ENCODE measurements at regions not wholly inside any gene's neighbourhood (a gene's known extent, or its start where the extent isn't known, plus 50 kb on each side); places are given as distances from the start of the nearest gene placed in this dataset.
A peak's percentile ranks its signal among the peaks of the same experiment; 100 is the strongest.
"Not testable (repeated sequence)": the region's sequence is repeated elsewhere in the genome, so short reads cannot be mapped to it uniquely, and the experiment has no call there.

DNA sequence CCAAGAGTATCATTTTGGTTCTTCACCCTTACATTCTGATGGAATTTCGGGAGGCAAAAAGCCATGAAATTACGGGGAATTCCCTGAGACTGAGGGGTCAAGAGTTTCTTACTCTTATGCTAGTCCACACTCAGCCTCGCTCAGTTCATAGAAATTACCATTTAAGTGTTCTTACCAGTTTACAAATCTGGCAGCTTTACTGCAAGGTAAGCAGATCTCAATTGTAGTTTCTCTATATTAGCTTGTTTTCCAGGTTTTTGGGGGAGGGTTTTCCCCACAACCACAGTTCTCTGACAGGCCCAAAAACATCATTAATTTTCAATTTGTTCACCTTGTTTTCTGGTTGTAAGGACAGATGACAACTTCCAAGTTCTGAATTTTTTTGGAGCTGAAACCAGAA is 1028.4 kb downstream of the FAM181B start:
- DNase-seq: no peak

DNA sequence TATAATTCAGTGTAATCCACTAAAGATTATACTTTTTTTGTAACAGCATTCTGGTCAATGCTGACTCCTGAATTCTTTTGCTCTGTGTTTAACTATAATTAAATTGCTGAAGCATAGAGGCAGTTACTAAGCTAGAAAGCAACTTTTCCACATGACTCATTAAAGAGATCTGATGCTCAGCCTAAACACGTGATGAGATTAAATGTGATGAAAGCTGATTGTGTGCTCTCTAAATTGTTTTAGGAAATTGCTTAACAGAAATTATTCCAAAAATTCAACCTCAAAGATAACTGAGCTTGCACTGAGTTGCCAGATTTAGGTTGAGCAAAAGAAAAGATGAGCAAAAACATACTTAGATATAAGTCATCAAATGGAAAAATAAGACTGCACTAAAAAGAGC is 1033.6 kb downstream of the FAM181B start:
- no peak for DNase-seq

DNA sequence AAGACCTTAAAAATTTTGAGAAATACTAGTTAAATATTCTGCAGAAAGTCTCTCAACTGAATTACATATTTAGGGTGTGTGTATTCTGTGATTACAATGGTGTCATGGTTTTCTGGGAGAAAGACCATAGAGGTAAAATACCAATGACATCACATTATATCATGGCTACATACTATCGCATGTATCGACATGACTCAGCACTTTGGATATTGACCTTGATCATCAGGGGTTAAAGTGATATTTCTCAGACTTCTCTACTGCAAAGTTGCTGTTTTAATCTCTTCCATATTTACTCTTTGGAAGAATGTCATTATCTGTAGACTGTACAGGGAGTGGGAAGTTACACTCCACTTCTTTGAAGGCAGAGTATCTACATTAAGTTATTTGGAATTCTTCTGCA is 1046.6 kb downstream of the FAM181B start:
- DNase-seq: no peak

DNA sequence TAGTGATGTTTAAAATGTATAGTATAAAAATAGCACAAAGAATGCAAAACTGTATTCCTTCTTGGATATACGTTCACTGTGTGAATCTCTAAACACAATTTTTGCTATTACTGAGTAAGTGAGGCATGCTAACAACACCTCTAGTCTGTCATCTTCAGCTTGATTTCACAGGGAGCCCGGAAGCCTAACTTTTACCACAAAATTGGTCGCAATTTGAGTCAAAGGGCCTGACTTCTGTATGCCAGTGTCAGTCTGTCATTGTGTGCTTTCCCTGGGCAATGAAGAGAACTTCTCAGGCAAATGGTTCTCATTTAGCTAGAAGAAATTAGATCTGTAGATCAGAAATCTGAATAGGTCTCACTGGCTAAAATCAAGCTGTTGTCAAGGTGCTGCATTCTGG is 1059.5 kb downstream of the FAM181B start:
- no peak for DNase-seq

DNA sequence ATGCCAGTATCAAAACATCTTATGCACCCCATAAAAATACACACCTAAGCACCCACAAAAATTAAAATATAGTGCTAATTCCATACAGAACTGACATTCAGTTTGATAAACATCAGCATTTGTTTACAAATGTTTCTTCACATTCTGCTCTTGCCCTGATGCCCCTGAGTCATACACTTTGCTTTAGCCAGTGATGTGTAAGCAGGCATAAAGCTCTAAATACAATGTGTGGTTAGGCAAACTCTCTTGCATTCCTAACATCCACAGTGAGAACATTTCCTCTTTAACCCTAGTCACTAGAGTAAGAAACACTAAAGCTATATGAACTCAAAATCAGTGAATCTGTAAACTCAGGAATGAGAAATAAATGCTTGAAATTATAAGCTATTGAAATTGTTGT is 1060.7 kb downstream of the FAM181B start:
- DNase-seq: no peak

DNA sequence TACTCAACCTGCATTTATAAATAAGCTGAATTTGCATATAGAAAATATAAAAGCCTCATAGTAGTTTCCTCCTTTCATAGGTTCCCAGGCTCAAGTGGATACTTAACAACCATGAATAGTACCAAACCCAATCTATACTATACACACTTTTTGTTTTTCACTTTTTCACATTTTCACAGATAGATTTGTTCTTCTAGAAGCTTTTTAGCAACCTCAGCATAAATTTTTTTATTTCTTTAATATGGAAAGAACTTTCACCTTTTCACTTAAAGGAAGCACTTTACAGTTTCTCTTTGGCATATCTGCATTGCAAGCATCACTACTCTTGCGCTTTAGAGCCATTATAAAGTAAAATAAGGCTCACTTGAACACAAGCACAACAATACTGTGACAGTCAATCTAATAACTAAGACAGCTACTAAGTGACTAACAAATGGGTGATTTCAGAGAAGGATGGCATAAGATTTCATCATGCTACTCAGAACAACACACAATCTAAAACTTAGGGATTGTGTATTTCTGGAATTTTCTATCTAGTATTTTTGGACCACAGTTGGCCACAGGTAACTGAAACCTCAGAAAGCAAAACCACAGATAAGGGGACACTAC is 1063.6 kb downstream of the FAM181B start:
- DNase-seq: no peak

DNA sequence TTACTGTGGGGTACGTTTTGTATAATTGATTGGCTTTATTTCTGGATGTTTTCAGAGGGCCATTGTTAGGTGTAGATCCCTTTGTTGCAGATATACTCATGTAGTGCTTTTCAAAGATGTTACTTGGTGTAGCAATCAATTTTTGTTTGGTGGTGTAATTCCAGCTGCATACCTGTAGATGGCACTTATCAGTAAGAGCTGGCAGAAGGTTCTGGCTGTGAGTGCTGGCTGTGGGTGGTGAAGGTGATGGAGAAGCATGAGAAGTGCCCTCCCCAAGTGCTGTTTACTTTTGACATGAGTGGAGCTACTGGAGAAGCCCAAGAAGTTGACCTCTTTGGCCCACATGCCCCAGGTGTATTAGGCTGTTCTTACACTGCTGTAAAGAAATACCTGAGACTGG is 1074.9 kb downstream of the FAM181B start:
- peak; percentile 4 for DNase-seq

DNA sequence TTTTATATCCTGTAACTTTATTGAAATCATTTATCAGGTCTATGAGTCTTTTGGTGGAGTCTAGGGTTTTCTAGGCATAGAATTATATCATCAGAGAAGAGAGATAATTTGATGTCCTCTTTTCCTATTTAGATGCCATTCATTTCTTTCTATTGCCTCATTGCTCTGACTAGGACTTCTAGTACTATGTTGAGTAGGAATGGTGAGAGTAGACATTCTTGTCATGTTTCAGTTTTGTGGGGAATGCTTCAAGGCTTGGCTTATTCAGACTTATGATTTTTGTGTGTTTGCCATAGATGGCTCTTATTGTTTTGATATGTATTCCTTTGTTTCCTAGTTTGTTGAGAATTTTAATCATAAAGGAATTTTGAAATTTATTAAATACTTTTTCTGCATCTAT is 1078.3 kb downstream of the FAM181B start:
- DNase-seq: no peak

DNA sequence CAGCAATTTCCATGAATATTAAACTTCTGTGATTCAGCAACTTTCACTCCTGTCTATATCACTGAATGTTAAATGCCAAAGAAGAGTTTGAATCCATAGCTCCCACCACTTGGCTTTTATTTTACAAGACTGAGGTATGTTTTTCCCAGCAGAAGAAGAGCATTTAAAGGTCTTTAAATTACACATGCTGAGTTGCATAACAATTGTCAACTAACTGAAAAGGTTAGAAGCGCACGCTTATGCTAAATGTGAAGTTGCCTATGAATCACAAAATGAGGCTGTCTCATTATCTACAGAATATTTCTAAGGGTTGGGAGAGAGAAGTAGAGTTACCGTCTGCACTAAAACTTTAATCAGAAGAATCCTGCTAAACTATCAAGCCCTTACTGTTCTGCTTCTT is 1086.3 kb downstream of the FAM181B start:
- no peak for DNase-seq

DNA sequence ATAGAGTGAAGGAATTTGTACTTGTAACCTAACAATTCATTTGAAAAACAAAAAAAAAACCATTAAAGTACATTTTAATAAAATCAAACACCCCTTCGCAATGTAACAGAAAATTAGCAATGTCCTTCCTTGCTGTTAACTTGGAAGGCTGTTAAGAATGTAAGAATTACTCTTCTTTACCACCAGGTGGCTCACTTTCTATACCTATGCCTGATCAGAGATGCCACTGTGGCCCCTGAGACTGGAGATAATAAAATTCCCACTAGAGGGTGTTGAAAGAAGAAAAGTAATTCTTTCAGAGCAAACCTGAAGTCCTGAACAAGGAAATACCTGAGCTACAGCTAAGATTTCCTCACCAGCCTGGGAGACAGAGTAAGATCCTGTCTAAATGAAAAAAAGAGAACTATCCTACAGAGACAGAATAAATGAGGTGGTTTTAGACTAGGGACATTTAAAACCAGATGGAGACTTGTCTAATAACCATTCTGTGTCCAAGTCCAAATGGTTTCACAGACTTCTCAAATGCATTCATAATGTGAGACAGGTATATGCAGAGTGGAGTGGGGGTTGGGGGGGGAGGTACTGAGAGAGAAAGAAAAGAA is 1089.3 kb downstream of the FAM181B start:
- DNase-seq: peak; percentile 37

DNA sequence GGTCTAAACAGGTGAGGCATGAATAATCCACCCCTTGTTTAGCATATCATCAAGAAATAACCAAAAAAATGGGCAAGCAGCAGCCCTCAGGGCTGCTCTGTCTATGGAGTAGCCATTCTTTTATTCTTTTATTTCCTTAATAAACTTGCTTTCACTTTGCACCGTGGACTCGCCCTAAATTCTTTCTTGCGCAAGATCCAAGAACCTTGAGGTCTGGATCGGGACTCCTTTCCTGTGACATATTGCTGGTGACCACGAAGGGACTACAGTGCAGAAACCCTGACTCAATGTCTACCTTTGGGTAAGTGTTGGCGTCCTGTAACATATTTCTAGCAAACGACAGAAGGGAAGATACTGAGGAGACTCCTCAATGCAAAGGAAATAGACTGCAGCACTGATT is 1099.2 kb downstream of the FAM181B start:
- no peak for DNase-seq

DNA sequence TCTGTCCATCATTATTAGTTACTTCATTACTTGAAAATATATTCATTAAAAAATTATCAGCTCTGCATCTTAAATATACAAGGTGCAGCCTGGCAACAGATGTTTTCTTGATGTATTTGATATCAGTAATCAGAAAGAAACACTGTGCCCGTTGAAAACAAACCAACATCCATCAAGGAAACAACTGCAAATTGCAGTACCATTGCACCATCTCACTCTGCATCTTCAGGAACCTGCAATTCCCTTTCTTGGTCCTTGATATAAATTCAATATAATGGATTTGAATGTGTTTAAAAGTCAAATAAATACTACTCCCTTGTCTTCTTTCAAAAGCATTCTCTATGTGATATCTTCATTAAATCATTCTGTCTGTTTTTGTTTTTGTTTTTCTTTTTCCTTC is 1131.2 kb downstream of the FAM181B start:
- DNase-seq: no peak

DNA sequence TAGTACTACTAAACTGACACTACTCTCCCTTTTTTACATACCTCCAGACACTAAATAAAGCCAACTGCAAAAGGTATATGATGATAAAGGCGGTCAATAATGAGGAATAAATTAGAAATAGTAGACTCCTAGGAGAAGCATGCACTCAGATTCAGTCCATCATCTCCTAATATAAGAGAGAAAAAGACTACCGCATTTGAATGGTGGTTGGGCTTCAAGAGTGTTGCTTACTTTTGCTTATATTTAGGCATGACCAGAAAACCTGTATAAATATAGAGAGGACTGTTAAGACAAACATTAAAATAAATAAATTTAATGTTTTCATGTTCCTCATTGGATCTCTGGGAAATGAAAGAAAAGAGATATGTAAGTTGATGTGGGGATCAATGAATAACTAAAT is 1137.0 kb downstream of the FAM181B start:
- no peak for DNase-seq

DNA sequence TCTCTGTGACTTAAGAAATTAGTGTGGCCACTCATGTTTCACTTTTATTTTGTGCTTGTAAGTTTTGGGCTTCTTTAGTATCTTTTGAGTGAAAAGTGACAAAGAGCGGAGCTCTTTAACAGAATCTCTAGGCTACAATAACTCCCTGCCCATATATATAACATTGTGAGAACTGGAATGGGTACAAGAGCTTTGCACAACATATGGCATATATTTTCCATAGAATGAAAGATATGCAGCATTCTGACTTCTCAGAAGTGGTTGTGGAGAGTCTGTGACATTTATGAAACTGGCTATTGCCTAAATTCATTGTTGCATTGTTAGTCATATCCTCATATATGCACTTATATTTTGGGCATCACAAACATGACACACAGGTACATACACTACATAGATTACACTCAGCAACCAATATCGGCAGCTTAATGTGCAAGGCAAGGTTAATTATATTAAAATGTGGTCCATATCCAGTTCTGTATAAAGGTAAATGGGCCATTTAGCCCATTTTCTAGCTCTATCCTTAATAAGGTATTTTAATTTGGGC is 1148.2 kb downstream of the FAM181B start:
- DNase-seq: no peak

DNA sequence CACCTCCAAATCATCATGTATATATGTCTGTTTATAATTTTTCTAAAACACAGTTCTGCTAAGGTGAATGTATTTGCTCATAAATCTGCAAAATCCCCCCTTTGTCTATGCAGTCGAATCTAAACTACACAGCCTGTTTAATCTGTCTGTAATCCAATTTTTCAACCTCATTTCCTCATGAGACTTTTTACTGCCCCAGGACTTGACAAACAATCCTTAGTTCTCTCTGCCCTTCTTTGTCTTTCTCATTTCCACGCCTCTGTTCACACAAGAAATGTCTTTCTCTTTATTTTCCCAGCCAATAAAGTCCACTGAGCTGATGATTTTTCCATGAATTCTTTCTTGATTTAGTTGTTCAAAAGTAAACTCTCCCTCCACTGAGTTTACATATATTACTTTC is 1154.3 kb downstream of the FAM181B start:
- no peak for DNase-seq

DNA sequence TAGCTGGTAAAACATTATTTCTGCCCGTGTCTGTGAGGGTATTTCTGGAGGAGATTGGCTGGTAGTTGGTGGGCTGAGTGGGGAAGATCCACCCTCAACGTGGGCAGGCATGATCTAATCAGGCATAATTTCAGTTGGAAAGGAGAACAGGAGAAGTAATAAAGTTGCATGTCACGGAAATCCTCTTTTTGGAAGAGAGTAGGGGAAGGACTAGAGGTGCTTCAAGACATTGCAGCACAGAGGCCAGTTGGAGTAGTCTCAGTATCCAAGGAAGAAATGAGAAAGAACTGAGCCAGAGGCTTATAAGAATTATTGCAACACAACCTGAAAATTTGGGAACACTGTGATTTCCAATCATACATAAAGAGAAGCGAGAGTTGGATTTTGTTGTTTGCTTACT is 1155.1 kb downstream of the FAM181B start:
- no peak for DNase-seq

DNA sequence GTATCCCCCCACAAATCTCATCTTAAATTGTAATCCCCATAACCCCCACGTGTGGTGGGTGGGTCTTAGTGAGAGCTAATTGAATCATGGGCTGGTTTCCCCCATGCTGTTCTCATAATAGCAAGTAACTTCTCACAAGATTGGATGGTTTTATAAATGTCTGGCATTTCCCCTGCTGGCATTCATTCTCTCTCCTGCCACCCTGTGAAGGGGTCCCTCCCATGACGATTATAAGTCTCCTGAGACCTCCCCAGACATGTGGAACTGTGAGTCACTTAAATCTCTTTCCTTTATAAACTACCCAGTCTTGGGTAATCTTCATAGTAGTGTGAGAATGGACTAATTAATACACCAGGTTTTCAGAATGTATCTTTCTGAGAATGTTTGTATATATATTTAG is 1159.4 kb downstream of the FAM181B start:
- no peak for DNase-seq

DNA sequence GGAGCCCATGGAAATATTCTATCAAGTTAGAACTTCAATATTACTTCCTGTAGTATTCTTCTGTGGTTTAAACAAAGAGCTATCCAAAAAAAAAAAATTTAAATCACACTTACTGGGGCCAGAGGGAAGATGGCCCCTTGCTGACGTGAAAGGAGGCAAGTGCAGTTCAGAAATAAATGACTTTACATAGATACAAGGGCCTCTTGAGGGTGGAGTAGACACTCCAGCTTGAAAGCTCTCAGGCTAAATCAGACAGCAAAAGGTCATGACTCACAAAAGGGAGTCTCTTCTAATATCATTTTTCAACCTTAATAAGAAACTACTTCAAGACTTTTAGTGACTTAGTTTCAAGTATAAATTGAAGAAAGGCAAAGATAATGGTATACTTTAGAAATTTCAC is 1160.3 kb downstream of the FAM181B start:
- no peak for DNase-seq

DNA sequence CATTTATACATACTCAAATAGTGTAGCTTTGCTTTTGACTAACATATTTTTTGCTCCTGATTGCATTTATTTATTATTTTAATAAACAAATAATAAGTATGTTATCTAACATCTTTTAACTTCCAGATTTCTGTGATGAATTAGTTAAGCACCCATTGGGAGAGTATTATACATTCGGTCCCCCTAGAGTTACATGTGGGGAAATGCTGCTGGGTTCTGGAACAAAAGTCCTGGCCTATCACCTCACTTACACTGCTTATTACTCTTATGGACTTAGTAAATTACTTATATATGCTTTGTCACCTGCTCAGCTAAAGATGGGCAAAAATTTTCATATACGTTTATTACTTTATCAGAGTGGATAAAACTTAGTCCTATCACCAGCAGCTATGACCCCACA is 1163.0 kb downstream of the FAM181B start:
- DNase-seq: no peak

DNA sequence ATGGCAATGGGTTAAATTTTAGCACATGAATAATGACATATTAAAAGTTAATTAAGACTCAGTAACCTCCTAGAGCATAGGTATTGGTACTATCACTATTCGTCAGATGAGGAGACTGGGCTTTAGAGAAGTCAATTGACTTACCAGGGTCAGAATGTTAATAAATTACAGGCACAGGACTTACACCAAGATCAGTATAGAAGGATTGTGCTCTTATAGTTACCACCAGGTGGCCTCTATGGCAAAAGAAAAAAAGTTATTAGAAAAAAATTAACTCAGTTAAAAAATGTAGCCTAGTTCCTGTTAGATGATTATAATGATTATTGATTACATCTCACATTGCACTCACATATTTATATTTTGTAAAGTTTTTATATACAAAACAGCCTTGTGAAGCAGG is 1163.7 kb downstream of the FAM181B start:
- no peak for DNase-seq

DNA sequence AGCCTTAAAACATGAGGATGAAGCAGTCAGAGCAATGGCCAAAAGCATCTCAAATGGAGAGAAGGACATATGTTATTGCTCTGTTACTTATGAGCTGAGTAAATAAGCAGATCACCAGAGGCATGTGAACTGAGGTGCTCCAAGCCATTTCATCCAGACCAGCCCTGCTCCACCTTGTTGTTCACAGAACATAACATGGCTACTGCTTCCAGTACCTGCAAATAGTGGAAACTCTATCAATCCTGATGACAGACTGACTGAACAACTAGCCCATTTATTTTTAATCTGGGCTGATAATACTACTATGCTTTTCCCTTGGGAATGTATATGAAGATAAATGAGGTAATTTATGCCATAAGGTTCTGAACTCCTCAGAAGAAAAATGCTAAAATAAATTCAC is 1164.7 kb downstream of the FAM181B start:
- no peak for DNase-seq

DNA sequence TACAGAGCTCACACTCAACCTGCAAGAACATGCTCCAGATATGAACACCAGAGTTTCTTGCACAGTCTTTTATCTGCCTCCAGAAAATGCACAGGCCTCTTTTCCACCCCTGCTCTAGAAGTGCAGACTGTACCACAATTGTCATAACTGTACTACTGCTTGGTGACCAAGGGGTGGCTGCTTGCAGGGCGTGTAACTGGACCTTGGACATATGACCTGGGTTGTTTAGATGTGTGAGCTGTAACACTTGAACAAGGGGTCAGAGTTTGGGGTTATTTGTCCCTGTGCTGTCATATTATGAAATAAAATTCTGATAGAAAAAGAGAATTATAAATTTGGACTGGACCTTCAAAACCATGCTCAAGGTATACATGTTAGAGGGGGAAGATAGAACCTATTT is 1185.5 kb downstream of the FAM181B start:
- DNase-seq: no peak

DNA sequence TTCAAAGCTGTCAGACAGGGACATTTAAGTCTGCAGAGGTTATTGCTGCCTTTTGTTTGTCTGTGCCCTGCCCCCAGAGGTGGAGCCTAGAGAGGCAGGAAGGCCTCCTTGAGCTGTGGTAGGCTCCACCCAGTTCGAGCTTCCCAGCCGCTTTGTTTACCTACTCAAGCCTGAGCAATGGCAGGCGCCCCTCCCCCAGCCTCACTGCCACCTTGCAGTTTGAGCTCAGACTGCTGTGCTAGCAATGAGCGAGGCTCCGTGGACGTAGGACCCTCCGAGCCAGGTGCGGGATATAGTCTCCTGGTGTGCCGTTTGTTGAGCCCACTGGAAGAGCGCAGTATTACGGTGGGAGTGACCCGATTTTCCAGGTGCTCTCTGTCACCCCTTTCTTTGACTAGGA is 1193.9 kb downstream of the FAM181B start:
- not testable (repeated sequence) for DNase-seq

DNA sequence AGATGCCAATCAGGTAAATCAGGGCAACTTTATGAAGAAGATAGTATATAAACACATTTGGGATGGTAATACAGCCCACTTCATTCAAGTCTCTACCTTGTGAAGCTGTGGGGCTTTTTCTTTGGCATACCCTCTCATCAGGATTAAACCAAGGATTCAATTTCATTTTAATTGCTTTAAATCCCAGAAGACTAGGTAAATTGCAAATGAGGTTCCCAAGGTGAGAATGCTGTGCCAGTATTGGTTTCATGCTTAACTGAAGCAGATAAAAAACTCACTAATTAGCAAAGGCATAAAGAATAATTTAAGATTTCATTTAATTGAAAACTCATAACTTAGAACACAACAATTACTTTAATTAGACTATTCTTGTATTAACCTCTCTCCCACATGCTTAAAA is 1218.1 kb downstream of the FAM181B start:
- DNase-seq: no peak

DNA sequence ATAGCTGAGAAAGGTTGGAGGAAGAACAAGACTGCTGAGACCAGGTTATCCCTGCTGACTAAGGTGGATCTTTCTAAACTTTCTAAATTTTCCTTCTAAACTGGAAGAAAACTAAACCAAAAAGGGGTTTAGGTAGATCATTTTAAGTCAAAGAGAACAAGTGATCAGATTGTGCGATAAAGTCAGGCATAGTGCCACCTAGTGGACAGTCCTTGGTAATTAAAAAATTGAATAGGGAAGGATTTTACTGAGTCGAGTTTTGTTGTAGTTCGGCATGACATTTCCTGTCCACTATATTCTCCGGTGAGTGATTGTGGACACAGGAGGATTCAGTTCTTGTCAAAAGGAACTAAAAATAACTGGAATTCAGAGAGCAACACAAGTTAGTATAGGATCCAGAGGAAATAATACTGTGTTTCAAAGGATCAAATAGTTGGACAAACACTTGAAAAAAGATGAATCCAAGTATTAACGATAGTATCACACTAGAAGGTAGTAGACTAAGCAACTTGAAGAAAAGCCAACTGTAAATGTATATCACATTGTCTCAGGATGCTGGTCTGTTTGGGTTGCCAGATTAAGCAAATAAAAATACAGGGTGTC is 1236.4 kb downstream of the FAM181B start:
- peak; percentile 13 for DNase-seq
